GM18502 (cell line): ENCODE measurements at regions not wholly inside any gene's neighbourhood (a gene's known extent, or its start where the extent isn't known, plus 50 kb on each side); places are given as distances from the start of the nearest gene placed in this dataset.

Source experiments
- ATAC-seq: cut with Tn5 transposase; IDR thresholded peaks from one replicate; pipeline ENCODE4 v1.9.1; 2021; ENCODE audit warnings: mild to moderate bottlenecking; ENCODE audit not compliant: unreplicated experiment, poor library complexity

GRCh38 chr4:83876047-83876446 is 340.1 kb downstream of the GPAT3 start:
- ATAC-seq = no peak

GRCh38 chr4:83875437-83875836 is 339.5 kb downstream of the GPAT3 start:
- ATAC-seq = no peak

GRCh38 chr4:83873996-83874395 is 338.1 kb downstream of the GPAT3 start:
- no peak for ATAC-seq

- no peak for ATAC-seq
Measured at GRCh38 chr4:83870328-83870950, 334.5 kb downstream of the GPAT3 start.

GRCh38 chr4:83866834-83867621 is 331.1 kb downstream of the GPAT3 start:
- no peak for ATAC-seq

- ATAC-seq = no peak
Measured at GRCh38 chr4:83865417-83866150, 329.7 kb downstream of the GPAT3 start.

GRCh38 chr4:83864097-83864817 is 328.3 kb downstream of the GPAT3 start:
- ATAC-seq = no peak

- no peak for ATAC-seq
Measured at GRCh38 chr4:83862471-83862870, 326.6 kb downstream of the GPAT3 start.

GRCh38 chr4:83860200-83860599 is 324.3 kb downstream of the GPAT3 start:
- no peak for ATAC-seq

- ATAC-seq = no peak
Measured at GRCh38 chr4:83858131-83858530, 322.2 kb downstream of the GPAT3 start.

GRCh38 chr4:83855044-83855443 is 319.1 kb downstream of the GPAT3 start:
- no peak for ATAC-seq

- ATAC-seq = no peak
Measured at GRCh38 chr4:83852085-83852451, 316.2 kb downstream of the GPAT3 start.

GRCh38 chr4:83851261-83852084 is 315.6 kb downstream of the GPAT3 start:
- ATAC-seq = no peak

- ATAC-seq = no peak
Measured at GRCh38 chr4:83850435-83850834, 314.5 kb downstream of the GPAT3 start.

- no peak for ATAC-seq
Measured at GRCh38 chr4:83846193-83846830, 310.4 kb downstream of the GPAT3 start.

GRCh38 chr4:83839615-83840014 is 303.7 kb downstream of the GPAT3 start:
- no peak for ATAC-seq

- no peak for ATAC-seq
Measured at GRCh38 chr4:83837614-83838308, 301.9 kb downstream of the GPAT3 start.

GRCh38 chr4:83833920-83834319 is 298.0 kb downstream of the GPAT3 start:
- ATAC-seq = no peak
